ENCODE measurements at regions not wholly inside any gene's neighbourhood (a gene's known extent, or its start where the extent isn't known, plus 50 kb on each side); places are given as distances from the start of the nearest gene placed in this dataset.
A peak's percentile ranks its signal among the peaks of the same experiment; 100 is the strongest.

- no peak for DNase-seq
Measured at GRCh38 chr3:188041193-188041592, 112.8 kb upstream of the LPP start.

- no peak for DNase-seq
Measured at GRCh38 chr3:188041895-188042294, 112.1 kb upstream of the LPP start.

- DNase-seq: no peak
Measured at GRCh38 chr3:188042466-188042865, 111.5 kb upstream of the LPP start.

- DNase-seq: no peak
Measured at GRCh38 chr3:188043891-188044290, 110.1 kb upstream of the LPP start.

GRCh38 chr3:188046561-188047211 lies 107.3 kb upstream of the LPP start:
- no peak for DNase-seq

GRCh38 chr3:188047536-188047935 lies 106.4 kb upstream of the LPP start:
- no peak for DNase-seq

GRCh38 chr3:188049606-188050530 lies 104.1 kb upstream of the LPP start:
- peak; percentile 9 to 20 (median 11) for DNase-seq

- DNase-seq: peak in 2 of 4 experiments; percentile 43 to 46
Measured at GRCh38 chr3:188051801-188052168, 102.2 kb upstream of the LPP start.

GRCh38 chr3:188052169-188053035 lies 101.6 kb upstream of the LPP start:
- DNase-seq: no peak

- DNase-seq: no peak
Measured at GRCh38 chr3:188053036-188053340, 101.0 kb upstream of the LPP start.

GRCh38 chr3:188053710-188054380 lies 100.1 kb upstream of the LPP start:
- no peak for DNase-seq

GRCh38 chr3:188054541-188054940 lies 99.4 kb upstream of the LPP start:
- peak in 2 of 4 experiments; percentile 34 to 35 for DNase-seq

- no peak for DNase-seq
Measured at GRCh38 chr3:188055388-188055787, 98.6 kb upstream of the LPP start.

GRCh38 chr3:188057124-188057523 lies 96.8 kb upstream of the LPP start:
- DNase-seq: no peak

GRCh38 chr3:188058569-188059184 lies 95.3 kb upstream of the LPP start:
- DNase-seq: no peak

- DNase-seq: no peak
Measured at GRCh38 chr3:188059351-188059750, 94.6 kb upstream of the LPP start.

GRCh38 chr3:188060264-188060835 lies 93.6 kb upstream of the LPP start:
- no peak for DNase-seq

GRCh38 chr3:188060840-188061544 lies 93.0 kb upstream of the LPP start:
- DNase-seq: peak in 3 of 4 experiments; percentile 19 to 44 (median 32)

- DNase-seq: no peak
Measured at GRCh38 chr3:188062216-188062615, 91.7 kb upstream of the LPP start.

GRCh38 chr3:188064831-188065493 lies 89.0 kb upstream of the LPP start:
- no peak for DNase-seq

GRCh38 chr3:188066141-188066540 lies 87.8 kb upstream of the LPP start:
- no peak for DNase-seq

All from suppressor macrophage (primary cell).